T-cell (primary cell): ENCODE measurements at regions not wholly inside any gene's neighbourhood (a gene's known extent, or its start where the extent isn't known, plus 50 kb on each side); places are given as distances from the start of the nearest gene placed in this dataset.

ENCODE experiments used
- ATAC-seq, 4 experiments: fragments of 200-7000 bp in 3 of 4; fragments of 150-1000 bp in 1 of 4; cut with Tn5 transposase; replicated peaks in 1 of 4; 1 replicate in 3 of 4; 2 replicates in 1 of 4; pipeline ENCODE4 v1.10.0; 2021; ENCODE audit warnings: moderate library complexity in 3 of 4, mild to moderate bottlenecking in 2 of 4, moderate number of reproducible peaks in 1 of 4
- CTCF ChIA-PET, 2 donors: fragments of 300-600 bp; sonication (Branson Sonifier 250); formaldehyde crosslinking; loops; one replicate each; lab custom pipeline; 2022; ENCODE audit warnings: antibody characterized with exemption in 2 of 2; lab: Charles Lee
- POLR2A ChIA-PET, 2 donors: fragments of 300-600 bp; sonication (Branson Sonifier 250); formaldehyde crosslinking; loops; one replicate each; lab custom pipeline; 2022; ENCODE audit warnings: antibody characterized with exemption in 2 of 2; lab: Charles Lee
- DNase-seq, 35 experiments: peaks; one replicate each; pipeline versions ENCODE4 v3.0.0 to v3.0.0-alpha.2; 2013 to 2023
- H3K27ac ChIP-seq: one replicate; pipeline ENCODE4 v1.5.1; 2013; ENCODE audit warnings: low read length
- H3K27me3 ChIP-seq, 2 experiments: replicated peaks in 1 of 2; 1 replicate in 1 of 2; 2 replicates in 1 of 2; pipeline versions ENCODE4 v1.6.1 to v1.7.0; 2013; ENCODE audit warnings: low read length in 1 of 2, mixed read lengths in 1 of 2; ENCODE audit not compliant: control insufficient read depth in 2 of 2, insufficient read depth in 2 of 2; ENCODE audit errors: extremely low read depth in 1 of 2
- H3K36me3 ChIP-seq, 2 donors: 1 replicate in 1 of 2; 2 replicates in 1 of 2; pipeline versions ENCODE4 v1.6.1 to v1.7.0; 2013; ENCODE audit warnings: low read length in 1 of 2; ENCODE audit not compliant: control insufficient read depth in 2 of 2, insufficient read depth in 1 of 2; ENCODE audit errors: extremely low read depth in 1 of 2
- H3K4me1 ChIP-seq, 2 experiments: 1 replicate in 1 of 2; 2 replicates in 1 of 2; pipeline versions ENCODE4 v1.6.1 to v1.7.0; 2013; ENCODE audit warnings: low read length in 2 of 2, mixed read lengths in 1 of 2; ENCODE audit not compliant: insufficient read depth in 2 of 2, control insufficient read depth in 1 of 2; ENCODE audit errors: extremely low read depth in 1 of 2
- H3K4me3 ChIP-seq, 2 donors: 1 replicate in 1 of 2; 2 replicates in 1 of 2; pipeline versions ENCODE4 v1.5.1 to v1.7.0; 2013; ENCODE audit warnings: mild to moderate bottlenecking in 2 of 2, low read length in 1 of 2, moderate library complexity in 1 of 2; ENCODE audit not compliant: control insufficient read depth in 1 of 2; ENCODE audit errors: extremely low read depth in 1 of 2
- H3K9me3 ChIP-seq: 2 replicates; pipeline ENCODE4 v1.7.0; 2013
- H3K27ac Mint-ChIP-seq, 2 donors: one replicate each; pipeline ENCODE4 v1.8.0; 2020 to 2021; ENCODE audit warnings: mild to moderate bottlenecking in 2 of 2, mixed read lengths in 2 of 2
- H3K27me3 Mint-ChIP-seq, 2 donors: one replicate each; pipeline ENCODE4 v1.8.0; 2021 to 2022; ENCODE audit warnings: mixed read lengths in 2 of 2
- H3K36me3 Mint-ChIP-seq: one replicate; pipeline ENCODE4 v1.8.0; 2021; ENCODE audit warnings: mixed read lengths
- H3K4me1 Mint-ChIP-seq, 3 donors: one replicate each; pipeline ENCODE4 v1.8.0; 2020 to 2022; ENCODE audit warnings: mixed read lengths in 3 of 3, mild to moderate bottlenecking in 1 of 3
- H3K4me3 Mint-ChIP-seq, 3 donors: one replicate each; pipeline ENCODE4 v1.8.0; 2020 to 2022; ENCODE audit warnings: mild to moderate bottlenecking in 3 of 3, mixed read lengths in 3 of 3, moderate library complexity in 3 of 3
- H3K9me3 Mint-ChIP-seq, 3 donors: one replicate each; pipeline ENCODE4 v1.8.0; 2020 to 2022; ENCODE audit warnings: mixed read lengths in 3 of 3
- WGBS: methylation state at CpG from one replicate; pipeline ENCODE4 v1.1.5; 2013; ENCODE audit warnings: missing lambda C conversion rate; ENCODE audit not compliant: insufficient coverage; 5-methylcytosine and 5-hydroxymethylcytosine counted together

DNA sequence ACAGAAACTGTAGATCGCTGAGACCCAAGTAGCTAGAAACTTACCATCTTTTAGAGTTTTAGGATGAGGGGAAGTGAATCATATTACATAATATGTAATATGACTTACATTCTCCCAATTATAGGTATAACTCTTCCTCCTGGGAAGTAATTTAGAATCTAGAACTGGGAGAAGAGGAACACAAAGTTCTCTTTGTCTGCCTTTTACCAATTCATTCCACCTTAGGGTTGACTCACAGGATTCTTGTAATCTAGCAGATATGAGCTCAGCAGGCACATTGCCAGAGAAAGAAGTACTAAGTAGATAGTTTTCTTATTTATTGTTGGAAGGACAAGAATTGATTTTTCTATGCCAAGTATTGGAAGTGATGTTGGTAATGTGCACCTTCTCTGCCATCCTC, 58.0 kb upstream of the CCSER1 start:
- WGBS = no CpG with 5 or more reads among the region's 1 CpG
- ChIA-PET CTCF (no interaction called here), POLR2A (no interaction called here)
- Mint-ChIP-seq H3K27me3 (peaks cover 4 to 15% of the 10 kb centered on the region in 2 donors), H3K4me1 (no peaks in the 10 kb centered on the region), H3K9me3 (no peaks in the 10 kb centered on the region), H3K36me3 (no peaks in the 10 kb centered on the region), H3K27ac (no peak overlapping the region), H3K4me3 (no peak overlapping the region)
- DNase-seq (no peak), ATAC-seq (no peak)
- H3K4me3 ChIP-seq = no peak overlapping the region
- H3K27me3 ChIP-seq = no peaks in the 10 kb centered on the region
- H3K27ac ChIP-seq = no peak overlapping the region
- H3K4me1 ChIP-seq = no peaks in the 10 kb centered on the region
- no peaks in the 10 kb centered on the region for H3K9me3 ChIP-seq
- H3K36me3 ChIP-seq = no peaks in the 10 kb centered on the region

DNA sequence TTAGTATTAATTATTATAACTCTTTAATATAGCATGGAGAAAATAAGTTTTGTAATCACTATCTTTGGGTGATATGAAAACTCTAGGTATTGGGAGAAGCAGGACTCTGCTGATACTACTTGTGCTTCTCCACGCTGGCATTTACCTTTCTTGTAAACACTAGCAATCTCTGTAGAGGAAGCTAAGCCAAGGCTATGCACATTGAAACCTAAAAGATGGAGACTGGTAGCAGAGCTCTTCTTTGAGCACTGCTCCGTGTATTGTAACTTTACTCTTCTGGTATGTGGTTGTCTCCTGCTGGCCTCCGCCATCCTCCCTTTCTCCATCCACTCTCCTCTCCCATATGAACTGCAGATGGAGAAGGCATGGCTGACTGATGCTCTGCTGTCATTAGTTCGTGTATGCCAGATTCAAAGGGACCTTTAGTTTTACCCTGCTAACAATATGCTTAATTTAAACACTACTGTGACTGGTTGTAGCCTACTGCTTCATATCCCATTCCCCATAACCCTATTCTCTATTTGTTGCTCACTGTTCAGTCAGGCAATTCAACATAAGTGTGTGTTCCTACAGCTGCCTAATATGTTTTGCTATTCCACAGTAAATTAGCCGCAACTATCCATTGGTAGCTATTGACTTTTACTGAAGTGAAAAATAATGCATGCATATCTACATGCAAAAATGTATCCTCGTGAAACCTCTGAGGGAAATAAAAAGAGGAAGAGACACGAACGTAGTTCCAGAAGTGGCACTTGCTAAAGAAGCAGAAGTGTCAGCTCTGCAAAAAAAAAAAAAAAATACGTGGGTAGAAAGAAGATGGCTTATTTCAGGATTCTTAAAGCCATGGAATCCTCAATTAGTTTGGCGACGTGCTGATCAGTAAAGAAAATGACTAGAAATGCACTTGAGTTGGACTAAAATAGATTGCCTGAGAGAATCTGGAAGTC, 55.6 kb upstream of the CCSER1 start:
- Histone ChIP-seq H3K4me3 (no peak overlapping the region), H3K27ac (no peak overlapping the region), H3K36me3 (no peaks in the 10 kb centered on the region), H3K9me3 (no peaks in the 10 kb centered on the region), H3K27me3 (peaks cover 0 to 3% of the 10 kb centered on the region in 2 experiments), H3K4me1 (no peaks in the 10 kb centered on the region)
- ATAC-seq (no peak), DNase-seq (no peak)
- POLR2A ChIA-PET = no interaction called here
- no peak overlapping the region for H3K4me3 Mint-ChIP-seq
- H3K9me3 Mint-ChIP-seq = no peaks in the 10 kb centered on the region
- 59% methylated on average over 4 of the region's 11 CpGs for WGBS
- CTCF ChIA-PET = no interaction called here
- no peaks in the 10 kb centered on the region for H3K36me3 Mint-ChIP-seq
- H3K27me3 Mint-ChIP-seq = peaks cover 4 to 15% of the 10 kb centered on the region in 2 donors
- no peak overlapping the region for H3K27ac Mint-ChIP-seq
- no peaks in the 10 kb centered on the region for H3K4me1 Mint-ChIP-seq

DNA sequence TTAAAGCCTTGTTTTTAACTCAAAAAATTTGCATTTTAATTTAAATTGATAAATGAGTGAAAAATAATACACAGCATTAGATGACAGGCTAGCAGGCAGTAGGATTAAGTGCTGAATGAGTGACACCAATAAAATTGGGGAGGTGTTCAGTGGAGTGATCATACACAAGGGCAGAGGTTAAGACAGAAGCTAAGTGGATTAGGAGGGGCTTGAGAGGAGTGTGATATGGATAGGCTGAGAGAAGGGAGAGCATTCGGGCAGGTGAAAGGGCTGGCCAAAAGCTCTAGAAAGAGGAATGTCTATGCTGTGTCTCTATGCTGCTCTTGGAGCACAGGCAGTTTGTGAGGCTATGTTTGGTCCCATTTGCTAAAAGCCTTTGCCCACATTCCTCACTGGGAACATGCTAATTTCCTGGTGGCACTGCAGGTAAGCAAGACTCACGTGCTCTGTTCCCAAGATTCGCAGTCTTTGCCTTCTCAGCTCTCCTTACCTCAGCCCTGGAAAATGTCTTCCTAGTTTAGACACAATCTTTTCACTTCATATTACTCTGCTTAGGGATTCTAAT, 52.8 kb upstream of the CCSER1 start:
- Histone ChIP-seq H3K36me3 (no peaks in the 10 kb centered on the region), H3K27me3 (peaks cover 0 to 3% of the 10 kb centered on the region in 2 experiments), H3K9me3 (no peaks in the 10 kb centered on the region), H3K4me3 (no peak overlapping the region), H3K4me1 (no peaks in the 10 kb centered on the region), H3K27ac (no peak overlapping the region)
- ChIA-PET CTCF (no interaction called here), POLR2A (no interaction called here)
- WGBS = 75% methylated on average over 2 of the region's 3 CpGs
- no peaks in the 10 kb centered on the region for H3K36me3 Mint-ChIP-seq
- ATAC-seq = no peak
- no peaks in the 10 kb centered on the region for H3K9me3 Mint-ChIP-seq
- H3K27me3 Mint-ChIP-seq = peaks cover under 1 to 11% of the 10 kb centered on the region in 2 donors
- H3K4me1 Mint-ChIP-seq = no peaks in the 10 kb centered on the region
- no peak overlapping the region for H3K4me3 Mint-ChIP-seq
- no peak for DNase-seq
- no peak overlapping the region for H3K27ac Mint-ChIP-seq
